ENCODE measurements at regions not wholly inside any gene's neighbourhood (a gene's known extent, or its start where the extent isn't known, plus 50 kb on each side); places are given as distances from the start of the nearest gene placed in this dataset.
A peak's percentile ranks its signal among the peaks of the same experiment; 100 is the strongest.

DNA sequence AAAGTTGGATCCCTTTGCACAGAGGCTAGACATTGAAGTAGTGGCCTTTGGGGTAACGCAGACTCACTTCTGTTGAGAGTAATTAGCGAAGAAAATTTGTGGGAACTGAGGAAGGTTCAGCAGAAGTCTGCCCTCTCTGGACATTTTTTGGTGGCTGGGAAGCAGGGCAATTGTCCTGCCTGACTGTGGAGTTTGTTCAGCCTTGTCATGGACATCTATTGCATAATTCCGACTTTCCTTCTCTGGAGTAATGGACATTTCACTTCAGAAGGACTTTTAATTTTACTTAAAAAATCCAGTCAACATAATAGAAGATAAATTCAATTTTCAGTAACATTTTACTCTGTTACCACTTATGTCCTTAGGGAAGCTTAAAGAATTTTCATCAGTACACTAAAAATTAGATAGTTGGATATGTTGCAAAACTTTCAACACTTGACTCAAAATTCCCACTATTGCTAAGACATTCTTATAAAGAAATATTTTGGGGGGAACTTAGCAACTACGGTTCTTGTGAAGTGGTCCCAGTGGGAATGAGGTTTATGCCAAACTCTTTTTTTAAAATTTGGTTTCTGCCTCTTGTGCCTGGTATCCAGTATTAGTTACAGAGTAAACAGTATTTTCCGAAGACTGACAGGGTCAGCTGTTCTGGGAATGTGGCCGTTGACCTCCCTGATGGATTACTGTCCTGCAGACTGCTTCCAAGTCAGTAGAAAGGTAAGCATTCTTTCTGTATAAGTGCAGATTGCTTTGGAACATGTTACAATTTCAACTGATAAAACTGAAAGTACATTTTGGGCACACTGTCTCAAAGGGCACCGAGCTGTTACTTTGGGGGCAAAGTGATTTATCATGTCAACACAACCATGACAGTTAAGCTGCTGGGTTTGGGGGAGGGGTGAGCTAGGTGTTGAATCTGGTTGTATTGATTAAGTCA lies 100.6 kb upstream of the MLIP start:
- no peaks in the 10 kb centered on the region for H3K36me3 ChIP-seq (ENCODE audit: control insufficient read depth, insufficient read depth, low read length, severe bottlenecking)
- no peak for DNase-seq (ENCODE audit: low read depth)
- H3K4me3 ChIP-seq (ENCODE audit: low read length), result peak overlapping the region; percentile 55
- no peaks in the 10 kb centered on the region for H3K27me3 ChIP-seq (replicated peaks; ENCODE audit: control insufficient read depth, insufficient read depth, low read length)
- H3K4me1 ChIP-seq (ENCODE audit: control insufficient read depth, insufficient read depth, low read length), result peaks cover 29% of the 10 kb centered on the region
- peak overlapping the region; percentile 77 for H3K9ac ChIP-seq (ENCODE audit: low read length)
- H3K9me3 ChIP-seq (ENCODE audit: control insufficient read depth, low read length), result no peaks in the 10 kb centered on the region

DNA sequence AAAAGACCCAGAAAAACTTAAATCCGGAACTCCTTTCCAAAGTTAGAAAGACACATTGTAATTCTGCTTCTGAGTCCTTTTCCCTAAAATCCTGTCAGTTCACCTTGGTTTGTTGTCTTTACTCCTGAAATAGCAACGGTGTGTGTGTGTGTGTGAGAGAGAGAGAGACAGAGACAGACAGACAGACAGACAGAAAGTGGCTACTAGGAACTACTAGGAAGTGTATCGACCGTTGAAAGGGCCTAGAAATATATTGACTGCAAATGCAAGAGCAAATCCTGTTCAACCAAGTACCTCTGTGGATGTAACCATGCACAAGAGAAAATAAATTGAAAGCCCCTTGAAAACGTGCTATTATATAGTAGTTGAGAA lies 100.0 kb upstream of the MLIP start:
- no peak for DNase-seq (ENCODE audit: low read depth)
- peak overlapping the region; percentile 55 for H3K4me3 ChIP-seq (ENCODE audit: low read length)
- no peaks in the 10 kb centered on the region for H3K9me3 ChIP-seq (ENCODE audit: control insufficient read depth, low read length)
- peaks cover 29% of the 10 kb centered on the region for H3K4me1 ChIP-seq (ENCODE audit: control insufficient read depth, insufficient read depth, low read length)
- H3K27me3 ChIP-seq (replicated peaks; ENCODE audit: control insufficient read depth, insufficient read depth, low read length), result no peaks in the 10 kb centered on the region
- H3K9ac ChIP-seq (ENCODE audit: low read length), result peak overlapping the region; percentile 77
- no peaks in the 10 kb centered on the region for H3K36me3 ChIP-seq (ENCODE audit: control insufficient read depth, insufficient read depth, low read length, severe bottlenecking)

DNA sequence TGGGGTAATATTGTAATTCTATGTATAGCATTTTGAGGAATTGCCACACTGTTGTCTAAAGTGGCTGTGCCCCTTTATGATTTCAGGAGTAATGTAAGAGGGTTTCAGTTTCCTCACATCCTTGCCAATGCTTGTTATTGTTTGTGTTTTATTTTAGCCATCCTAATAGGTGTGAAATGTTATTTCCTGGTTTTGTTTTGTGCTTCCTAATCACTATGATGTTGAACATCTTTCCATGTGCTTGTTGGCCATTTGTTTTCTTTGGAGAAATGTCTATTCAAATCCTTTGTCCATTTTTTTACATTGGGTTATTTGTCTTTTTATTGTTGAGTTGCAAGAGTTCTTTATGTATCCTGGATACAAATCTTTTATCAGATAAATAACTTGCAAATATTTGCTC lies 97.3 kb upstream of the MLIP start:
- Histone ChIP-seq H3K4me3 (ENCODE audit: low read length) (no peak overlapping the region), H3K9ac (ENCODE audit: low read length) (no peak overlapping the region), H3K27me3 (replicated peaks; ENCODE audit: control insufficient read depth, insufficient read depth, low read length) (no peaks in the 10 kb centered on the region), H3K4me1 (ENCODE audit: control insufficient read depth, insufficient read depth, low read length) (peaks cover 29% of the 10 kb centered on the region), H3K36me3 (ENCODE audit: control insufficient read depth, insufficient read depth, low read length, severe bottlenecking) (no peaks in the 10 kb centered on the region), H3K9me3 (ENCODE audit: control insufficient read depth, low read length) (no peaks in the 10 kb centered on the region)
- DNase-seq (ENCODE audit: low read depth), result no peak

DNA sequence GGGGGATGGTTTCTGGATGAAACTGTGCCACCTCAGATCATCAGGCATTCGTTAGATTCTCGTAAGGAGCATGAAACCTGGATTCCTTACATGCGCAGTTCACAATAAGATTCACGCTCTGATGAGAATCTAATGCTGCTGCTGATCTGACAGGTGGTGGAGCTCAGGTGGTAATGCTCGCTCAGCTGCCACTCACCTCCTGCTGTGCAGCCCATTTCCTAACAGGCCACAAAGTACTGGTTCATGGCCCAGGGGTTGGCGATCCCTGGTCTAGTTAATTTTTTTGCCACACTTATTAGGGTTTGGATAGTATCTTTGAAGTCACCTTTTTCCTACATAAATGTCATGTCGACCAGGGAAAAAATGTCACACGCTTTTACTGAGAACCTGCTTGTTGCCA lies 96.8 kb upstream of the MLIP start:
- H3K4me3 ChIP-seq (ENCODE audit: low read length), result no peak overlapping the region
- no peaks in the 10 kb centered on the region for H3K27me3 ChIP-seq (replicated peaks; ENCODE audit: control insufficient read depth, insufficient read depth, low read length)
- no peak for DNase-seq (ENCODE audit: low read depth)
- H3K36me3 ChIP-seq (ENCODE audit: control insufficient read depth, insufficient read depth, low read length, severe bottlenecking), result no peaks in the 10 kb centered on the region
- peaks cover 25% of the 10 kb centered on the region for H3K4me1 ChIP-seq (ENCODE audit: control insufficient read depth, insufficient read depth, low read length)
- H3K9ac ChIP-seq (ENCODE audit: low read length), result no peak overlapping the region
- H3K9me3 ChIP-seq (ENCODE audit: control insufficient read depth, low read length), result no peaks in the 10 kb centered on the region

DNA sequence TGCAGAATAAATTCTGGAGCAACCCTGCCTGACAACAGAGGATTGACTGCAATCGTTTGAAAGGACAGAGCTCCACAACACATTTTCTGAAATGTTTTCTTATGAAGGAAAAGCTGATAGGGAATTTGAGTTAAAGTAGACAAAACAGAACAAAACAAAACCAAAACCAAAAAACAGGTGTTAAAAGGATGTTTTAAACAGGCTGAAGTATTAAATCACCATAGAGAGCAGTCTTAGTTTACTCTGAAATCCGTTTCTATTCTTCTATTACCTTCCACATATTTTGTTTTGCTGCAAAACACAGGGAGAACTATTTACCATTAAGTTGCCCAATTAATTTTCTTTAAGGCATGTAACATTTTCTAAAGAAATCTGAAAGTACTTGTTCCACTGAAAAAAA lies 93.4 kb upstream of the MLIP start:
- Histone ChIP-seq H3K36me3 (ENCODE audit: control insufficient read depth, insufficient read depth, low read length, severe bottlenecking) (no peaks in the 10 kb centered on the region), H3K4me1 (ENCODE audit: control insufficient read depth, insufficient read depth, low read length) (no peaks in the 10 kb centered on the region), H3K9ac (ENCODE audit: low read length) (no peak overlapping the region), H3K4me3 (ENCODE audit: low read length) (no peak overlapping the region), H3K9me3 (ENCODE audit: control insufficient read depth, low read length) (no peaks in the 10 kb centered on the region), H3K27me3 (replicated peaks; ENCODE audit: control insufficient read depth, insufficient read depth, low read length) (no peaks in the 10 kb centered on the region)
- no peak for DNase-seq (ENCODE audit: low read depth)

DNA sequence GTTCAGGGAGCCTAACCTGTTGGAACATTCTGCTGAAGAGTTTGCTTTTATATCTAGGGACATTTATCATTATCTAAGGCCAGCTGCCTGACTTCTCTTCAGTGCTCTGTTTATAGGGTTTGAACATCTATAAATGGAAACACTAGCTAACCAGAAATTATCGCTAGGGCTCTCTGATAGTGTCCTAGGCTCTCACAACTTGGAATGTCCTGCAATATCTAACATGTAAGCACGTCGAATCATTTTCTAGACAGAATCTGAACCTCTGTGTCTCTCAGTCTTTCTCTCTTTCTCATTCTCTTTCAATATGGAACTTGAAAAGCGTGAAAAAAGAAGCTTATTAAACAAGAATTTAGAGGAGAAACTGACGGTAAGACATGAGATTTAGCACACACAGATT lies 92.5 kb upstream of the MLIP start:
- Histone ChIP-seq H3K27me3 (replicated peaks; ENCODE audit: control insufficient read depth, insufficient read depth, low read length) (no peaks in the 10 kb centered on the region), H3K9me3 (ENCODE audit: control insufficient read depth, low read length) (no peaks in the 10 kb centered on the region), H3K4me3 (ENCODE audit: low read length) (no peak overlapping the region), H3K36me3 (ENCODE audit: control insufficient read depth, insufficient read depth, low read length, severe bottlenecking) (no peaks in the 10 kb centered on the region), H3K4me1 (ENCODE audit: control insufficient read depth, insufficient read depth, low read length) (no peaks in the 10 kb centered on the region), H3K9ac (ENCODE audit: low read length) (no peak overlapping the region)
- no peak for DNase-seq (ENCODE audit: low read depth)

DNA sequence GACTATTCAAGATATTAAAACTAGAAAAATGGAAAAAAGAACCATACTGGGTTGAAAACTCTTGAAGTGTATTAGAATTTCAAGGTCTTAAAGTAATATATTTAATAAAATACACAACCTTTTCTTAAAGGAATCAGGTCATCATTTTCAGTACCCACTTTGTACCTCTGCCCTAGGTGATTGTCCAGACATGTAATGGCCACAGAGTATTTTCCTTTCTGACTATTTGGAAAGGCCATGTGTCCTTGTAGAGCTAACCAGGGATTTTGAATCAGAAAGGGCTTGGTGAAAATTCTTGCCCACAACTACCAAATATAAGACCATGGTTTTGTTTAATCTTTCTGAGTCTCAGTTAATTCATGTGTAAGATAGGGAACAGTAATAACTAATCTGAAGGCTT lies 91.4 kb upstream of the MLIP start:
- Histone ChIP-seq H3K36me3 (ENCODE audit: control insufficient read depth, insufficient read depth, low read length, severe bottlenecking) (no peaks in the 10 kb centered on the region), H3K9me3 (ENCODE audit: control insufficient read depth, low read length) (no peaks in the 10 kb centered on the region), H3K4me1 (ENCODE audit: control insufficient read depth, insufficient read depth, low read length) (no peaks in the 10 kb centered on the region), H3K4me3 (ENCODE audit: low read length) (no peak overlapping the region), H3K9ac (ENCODE audit: low read length) (no peak overlapping the region), H3K27me3 (replicated peaks; ENCODE audit: control insufficient read depth, insufficient read depth, low read length) (no peaks in the 10 kb centered on the region)
- DNase-seq (ENCODE audit: low read depth), result no peak

DNA sequence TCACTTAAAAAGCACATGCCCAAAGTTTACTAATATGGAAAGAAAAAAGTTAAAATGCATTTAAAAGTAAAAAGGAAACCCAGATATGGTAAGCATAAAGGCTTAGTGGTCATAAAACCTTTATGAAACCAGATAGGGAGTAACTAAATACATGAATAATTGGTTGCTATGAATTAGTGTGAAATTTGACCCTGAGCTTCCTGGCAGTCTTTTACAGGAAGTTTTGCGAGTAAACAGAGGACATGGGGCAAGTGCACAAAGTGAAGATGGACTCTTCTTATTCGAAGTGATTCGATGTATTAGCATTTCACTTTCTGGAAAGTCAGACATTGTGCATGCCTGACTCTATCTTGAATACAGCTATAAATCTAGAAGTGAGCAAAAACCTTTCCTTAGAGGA lies 90.9 kb upstream of the MLIP start:
- Histone ChIP-seq H3K9me3 (ENCODE audit: control insufficient read depth, low read length) (no peaks in the 10 kb centered on the region), H3K27me3 (replicated peaks; ENCODE audit: control insufficient read depth, insufficient read depth, low read length) (no peaks in the 10 kb centered on the region), H3K36me3 (ENCODE audit: control insufficient read depth, insufficient read depth, low read length, severe bottlenecking) (no peaks in the 10 kb centered on the region), H3K4me3 (ENCODE audit: low read length) (no peak overlapping the region), H3K9ac (ENCODE audit: low read length) (no peak overlapping the region), H3K4me1 (ENCODE audit: control insufficient read depth, insufficient read depth, low read length) (no peaks in the 10 kb centered on the region)
- DNase-seq (ENCODE audit: low read depth), result no peak

DNA sequence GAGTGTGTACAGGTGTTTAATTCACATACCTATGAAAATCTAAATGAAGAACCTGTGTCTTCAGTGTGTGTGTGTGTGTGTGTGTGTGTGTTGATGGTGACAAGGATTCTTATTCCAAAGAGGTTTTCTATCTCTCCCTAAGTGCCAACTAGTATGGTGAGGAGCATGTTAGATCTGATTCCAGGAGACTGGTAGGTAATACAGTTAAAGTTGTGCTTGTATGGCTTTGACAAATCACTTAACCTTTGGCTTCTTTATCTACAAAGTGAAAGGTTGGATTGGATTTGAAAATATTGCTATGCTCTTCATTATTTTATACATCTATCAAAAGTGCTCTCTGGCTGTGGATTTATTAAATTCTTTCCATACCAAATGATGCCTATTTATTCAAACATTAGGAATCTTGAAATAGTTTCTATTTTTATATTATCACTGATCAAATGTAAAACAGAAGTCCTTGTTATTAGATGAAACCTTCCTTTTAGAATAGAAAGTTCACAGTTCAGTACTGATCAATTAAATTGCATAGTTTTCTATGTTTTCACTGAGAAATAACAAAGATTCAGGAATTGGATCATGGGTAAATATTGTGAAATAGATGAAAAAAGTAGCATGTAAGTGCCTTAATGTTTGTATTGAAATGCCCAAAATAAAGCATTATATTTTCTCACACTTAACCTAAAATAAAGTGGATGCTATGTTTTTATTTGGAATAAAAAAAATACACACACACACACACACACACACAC lies 84.4 kb upstream of the MLIP start:
- no peaks in the 10 kb centered on the region for H3K27me3 ChIP-seq (replicated peaks; ENCODE audit: control insufficient read depth, insufficient read depth, low read length)
- no peak overlapping the region for H3K4me3 ChIP-seq (ENCODE audit: low read length)
- H3K4me1 ChIP-seq (ENCODE audit: control insufficient read depth, insufficient read depth, low read length), result peaks cover 17% of the 10 kb centered on the region
- DNase-seq (ENCODE audit: low read depth), result no peak
- H3K9ac ChIP-seq (ENCODE audit: low read length), result no peak overlapping the region
- H3K36me3 ChIP-seq (ENCODE audit: control insufficient read depth, insufficient read depth, low read length, severe bottlenecking), result no peaks in the 10 kb centered on the region
- H3K9me3 ChIP-seq (ENCODE audit: control insufficient read depth, low read length), result no peaks in the 10 kb centered on the region

DNA sequence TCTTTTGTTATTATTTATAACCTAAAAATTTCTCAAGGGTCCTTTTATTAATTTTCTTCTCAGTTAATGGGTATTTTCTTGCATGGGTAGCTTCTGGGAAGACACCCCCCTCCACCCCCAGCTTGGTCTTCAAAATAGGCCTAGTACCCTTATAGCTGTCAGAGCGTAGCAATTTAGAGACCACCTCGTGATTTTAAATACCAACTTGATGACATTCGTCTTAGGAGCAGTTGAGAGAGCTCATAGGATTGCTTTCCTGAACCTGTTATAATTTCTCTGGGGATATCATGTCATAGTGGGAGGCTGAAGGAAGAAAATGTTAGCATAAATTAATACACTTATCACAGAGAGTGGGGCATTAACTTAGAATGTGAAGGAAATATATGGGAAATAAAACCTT lies 83.1 kb upstream of the MLIP start:
- H3K36me3 ChIP-seq (ENCODE audit: control insufficient read depth, insufficient read depth, low read length, severe bottlenecking), result no peaks in the 10 kb centered on the region
- no peaks in the 10 kb centered on the region for H3K9me3 ChIP-seq (ENCODE audit: control insufficient read depth, low read length)
- H3K9ac ChIP-seq (ENCODE audit: low read length), result no peak overlapping the region
- H3K27me3 ChIP-seq (replicated peaks; ENCODE audit: control insufficient read depth, insufficient read depth, low read length), result no peaks in the 10 kb centered on the region
- peaks cover 18% of the 10 kb centered on the region for H3K4me1 ChIP-seq (ENCODE audit: control insufficient read depth, insufficient read depth, low read length)
- no peak overlapping the region for H3K4me3 ChIP-seq (ENCODE audit: low read length)
- DNase-seq (ENCODE audit: low read depth), result no peak

DNA sequence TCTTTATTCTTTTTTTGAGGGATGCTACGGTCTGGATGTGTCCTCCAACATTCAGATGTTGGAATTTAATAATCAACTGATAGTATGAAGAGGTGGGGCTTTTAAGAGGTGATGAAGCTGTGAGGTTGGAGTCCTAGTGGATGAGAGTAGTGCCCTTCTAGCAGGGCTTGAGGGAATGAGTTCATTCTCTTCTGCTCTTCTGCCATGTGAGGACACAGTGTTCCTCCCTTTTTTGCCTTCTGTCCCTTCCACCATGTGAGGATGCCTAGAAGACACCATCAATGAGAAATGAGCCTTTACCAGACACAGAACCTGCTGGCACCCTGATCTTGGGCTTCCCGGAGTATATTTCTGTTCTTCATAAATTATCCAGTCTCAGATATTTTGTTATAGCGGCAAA lies 82.1 kb upstream of the MLIP start:
- no peak for DNase-seq (ENCODE audit: low read depth)
- Histone ChIP-seq H3K36me3 (ENCODE audit: control insufficient read depth, insufficient read depth, low read length, severe bottlenecking) (no peaks in the 10 kb centered on the region), H3K9ac (ENCODE audit: low read length) (no peak overlapping the region), H3K27me3 (replicated peaks; ENCODE audit: control insufficient read depth, insufficient read depth, low read length) (no peaks in the 10 kb centered on the region), H3K9me3 (ENCODE audit: control insufficient read depth, low read length) (no peaks in the 10 kb centered on the region), H3K4me1 (ENCODE audit: control insufficient read depth, insufficient read depth, low read length) (peaks cover 18% of the 10 kb centered on the region), H3K4me3 (ENCODE audit: low read length) (no peak overlapping the region)
